ENCODE measurements at regions not wholly inside any gene's neighbourhood (a gene's known extent, or its start where the extent isn't known, plus 50 kb on each side); places are given as distances from the start of the nearest gene placed in this dataset.

GRCh38 chr3:193829781-193830180, 236.8 kb downstream of the OPA1 start:
- peak; percentile 19 for DNase-seq (ENCODE audit: low read depth)
- H3K4me3 ChIP-seq (ENCODE audit: control insufficient read depth, low read depth, low read length) = no peak overlapping the region
- no peak for TF ChIP-seq CTCF (conservative IDR thresholded peaks at IDR 0.05; ENCODE audit: control insufficient read depth, insufficient read depth, low read depth, low read length)

- DNase-seq (ENCODE audit: low read depth) = no peak
- TF ChIP-seq CTCF (conservative IDR thresholded peaks at IDR 0.05; ENCODE audit: control insufficient read depth, insufficient read depth, low read depth, low read length) = no peak
- no peak overlapping the region for H3K4me3 ChIP-seq (ENCODE audit: control insufficient read depth, low read depth, low read length)
These were observed 237.8 kb downstream of the OPA1 start for GRCh38 chr3:193830791-193831191.

GRCh38 chr3:193831495-193832455, 238.8 kb downstream of the OPA1 start:
- no peak for DNase-seq (ENCODE audit: low read depth)
- TF ChIP-seq CTCF (conservative IDR thresholded peaks at IDR 0.05; ENCODE audit: control insufficient read depth, insufficient read depth, low read depth, low read length) = no peak
- H3K4me3 ChIP-seq (ENCODE audit: control insufficient read depth, low read depth, low read length) = no peak overlapping the region

- no peak for TF ChIP-seq CTCF (conservative IDR thresholded peaks at IDR 0.05; ENCODE audit: control insufficient read depth, insufficient read depth, low read depth, low read length)
- H3K4me3 ChIP-seq (ENCODE audit: control insufficient read depth, low read depth, low read length) = no peak overlapping the region
- DNase-seq (ENCODE audit: low read depth) = no peak
These were observed 239.9 kb downstream of the OPA1 start for GRCh38 chr3:193832833-193833413.

- TF ChIP-seq CTCF (conservative IDR thresholded peaks at IDR 0.05; ENCODE audit: control insufficient read depth, insufficient read depth, low read depth, low read length) = no peak
These were observed 240.6 kb downstream of the OPA1 start for GRCh38 chr3:193833592-193833991.

GRCh38 chr3:193835414-193835813, 242.4 kb downstream of the OPA1 start:
- DNase-seq (ENCODE audit: low read depth) = no peak
- no peak for TF ChIP-seq CTCF (conservative IDR thresholded peaks at IDR 0.05; ENCODE audit: control insufficient read depth, insufficient read depth, low read depth, low read length)

More at GRCh38 chr3:193833592-193833991, 240.6 kb downstream of the OPA1 start:
- no peak overlapping the region for H3K4me3 ChIP-seq (ENCODE audit: control insufficient read depth, low read depth, low read length)
- no peak for DNase-seq (ENCODE audit: low read depth)

More at GRCh38 chr3:193835414-193835813, 242.4 kb downstream of the OPA1 start:
- H3K4me3 ChIP-seq (ENCODE audit: control insufficient read depth, low read depth, low read length) = no peak overlapping the region

Data from fibroblast of mammary gland (primary cell).